ENCODE measurements at regions not wholly inside any gene's neighbourhood (a gene's known extent, or its start where the extent isn't known, plus 50 kb on each side); places are given as distances from the start of the nearest gene placed in this dataset.

DNA sequence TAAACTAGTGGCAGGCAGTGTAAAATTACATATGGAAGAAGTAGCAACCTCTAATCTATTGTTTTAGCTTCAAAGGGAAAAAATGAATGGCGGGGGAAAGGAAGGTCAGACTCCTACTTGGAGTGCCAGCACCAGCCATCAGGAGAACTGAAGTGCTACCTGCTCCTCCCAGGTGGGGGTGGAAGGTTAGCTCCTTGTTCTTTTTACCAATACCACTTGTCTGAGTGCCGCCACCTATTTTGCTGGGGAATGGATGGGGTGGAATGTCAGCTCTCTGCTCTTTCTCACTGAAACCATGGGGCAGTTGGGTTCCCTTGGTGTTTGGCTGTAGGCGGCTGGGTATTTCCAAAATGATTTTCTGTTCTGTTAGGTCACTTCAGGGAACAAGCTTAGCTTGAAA lies 428.7 kb upstream of the EPHA3 start:
- no peak for TF ChIP-seq POLR2A (IDR thresholded peaks at IDR 0.05)
- TF ChIP-seq, protein P1, sequence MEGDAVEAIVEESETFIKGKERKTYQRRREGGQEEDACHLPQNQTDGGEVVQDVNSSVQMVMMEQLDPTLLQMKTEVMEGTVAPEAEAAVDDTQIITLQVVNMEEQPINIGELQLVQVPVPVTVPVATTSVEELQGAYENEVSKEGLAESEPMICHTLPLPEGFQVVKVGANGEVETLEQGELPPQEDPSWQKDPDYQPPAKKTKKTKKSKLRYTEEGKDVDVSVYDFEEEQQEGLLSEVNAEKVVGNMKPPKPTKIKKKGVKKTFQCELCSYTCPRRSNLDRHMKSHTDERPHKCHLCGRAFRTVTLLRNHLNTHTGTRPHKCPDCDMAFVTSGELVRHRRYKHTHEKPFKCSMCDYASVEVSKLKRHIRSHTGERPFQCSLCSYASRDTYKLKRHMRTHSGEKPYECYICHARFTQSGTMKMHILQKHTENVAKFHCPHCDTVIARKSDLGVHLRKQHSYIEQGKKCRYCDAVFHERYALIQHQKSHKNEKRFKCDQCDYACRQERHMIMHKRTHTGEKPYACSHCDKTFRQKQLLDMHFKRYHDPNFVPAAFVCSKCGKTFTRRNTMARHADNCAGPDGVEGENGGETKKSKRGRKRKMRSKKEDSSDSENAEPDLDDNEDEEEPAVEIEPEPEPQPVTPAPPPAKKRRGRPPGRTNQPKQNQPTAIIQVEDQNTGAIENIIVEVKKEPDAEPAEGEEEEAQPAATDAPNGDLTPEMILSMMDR (IDR thresholded peaks at IDR 0.05), result no peak
- Histone ChIP-seq H3K9me3 (no peaks in the 10 kb centered on the region), H3K4me1 (no peaks in the 10 kb centered on the region), H3K27me3 (no peaks in the 10 kb centered on the region), H3K27ac (no peak overlapping the region), H3K4me3 (no peak overlapping the region), H3K36me3 (no peaks in the 10 kb centered on the region)
- intact Hi-C loops (cut with DNase I; ENCODE audit: low total_unique reads), result no loop called here
- no peak for DNase-seq

DNA sequence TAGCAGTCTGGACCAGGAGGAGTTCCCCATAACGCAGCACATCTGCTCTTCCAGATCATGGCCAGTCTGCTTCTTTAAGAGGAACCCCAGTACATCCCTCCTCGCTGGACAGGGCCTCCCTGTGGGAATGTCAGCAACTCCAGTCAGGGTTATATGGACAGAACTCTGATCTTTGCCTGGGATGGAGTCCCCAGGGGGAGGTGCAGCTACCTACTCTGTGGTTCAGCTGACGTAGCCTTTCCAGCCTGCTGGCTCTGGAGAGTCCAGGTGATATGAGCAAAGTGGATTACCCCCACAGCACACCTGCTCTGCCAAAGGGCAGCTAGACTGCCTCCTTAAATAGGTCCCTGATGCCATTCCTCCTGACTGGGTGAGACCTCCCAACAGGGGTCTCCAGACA lies 417.1 kb upstream of the EPHA3 start:
- Histone ChIP-seq H3K27ac (no peak overlapping the region), H3K27me3 (no peaks in the 10 kb centered on the region), H3K4me3 (no peak overlapping the region), H3K4me1 (no peaks in the 10 kb centered on the region), H3K36me3 (no peaks in the 10 kb centered on the region), H3K9me3 (no peaks in the 10 kb centered on the region)
- intact Hi-C loops (cut with DNase I; ENCODE audit: low total_unique reads), result no loop called here
- no peak for DNase-seq
- TF ChIP-seq, protein P1 (IDR thresholded peaks at IDR 0.05), result no peak
- TF ChIP-seq POLR2A (IDR thresholded peaks at IDR 0.05), result no peak

DNA sequence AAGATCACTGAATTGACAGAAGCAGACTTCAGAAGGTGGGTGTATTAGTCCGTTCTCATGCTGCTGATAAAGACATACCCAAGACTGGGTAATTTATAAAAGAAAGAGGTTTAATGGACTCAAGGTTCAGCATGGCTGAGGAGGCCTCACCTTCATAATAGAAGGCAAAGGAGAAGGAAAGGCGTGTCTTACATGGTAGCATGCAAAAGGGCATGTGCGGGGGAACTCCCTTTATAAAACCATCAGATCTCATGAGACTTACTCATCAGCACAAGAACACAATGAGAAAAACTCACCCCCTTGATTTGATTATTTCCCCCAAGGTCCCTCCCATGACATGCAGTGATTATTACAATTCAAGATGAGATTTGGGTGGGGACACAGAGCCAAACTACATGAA lies 416.3 kb upstream of the EPHA3 start:
- Histone ChIP-seq H3K4me1 (no peaks in the 10 kb centered on the region), H3K27ac (no peak overlapping the region), H3K4me3 (no peak overlapping the region), H3K9me3 (no peaks in the 10 kb centered on the region), H3K36me3 (no peaks in the 10 kb centered on the region), H3K27me3 (no peaks in the 10 kb centered on the region)
- intact Hi-C loops (cut with DNase I; ENCODE audit: low total_unique reads), result no loop called here
- no peak for DNase-seq
- TF ChIP-seq, protein P1 (IDR thresholded peaks at IDR 0.05), result no peak
- no peak for TF ChIP-seq POLR2A (IDR thresholded peaks at IDR 0.05)

DNA sequence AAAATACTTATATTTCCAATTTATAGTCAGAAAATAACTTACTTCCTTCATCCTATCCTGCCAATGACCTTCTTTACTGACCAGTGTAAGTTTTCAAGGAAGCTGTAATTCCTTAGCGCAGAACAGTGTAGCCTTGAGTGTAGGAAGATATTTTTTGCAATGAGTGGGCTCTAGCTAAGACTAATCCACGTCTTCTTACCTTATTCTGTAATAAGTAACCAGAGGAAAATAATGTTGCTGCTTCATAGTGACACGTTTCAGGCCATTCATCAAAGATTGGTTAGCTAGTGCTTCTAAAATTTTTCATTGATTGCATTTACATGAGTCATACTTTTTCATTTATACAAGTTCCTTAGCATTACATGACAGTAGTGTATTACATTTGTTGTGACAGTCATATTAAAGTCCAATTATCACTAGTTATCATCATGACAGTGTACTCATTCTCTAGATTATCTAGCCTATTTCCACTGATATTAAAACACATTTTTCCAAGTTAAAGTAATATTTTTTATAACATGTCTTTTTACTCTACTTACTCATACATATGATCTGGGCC lies 403.8 kb upstream of the EPHA3 start:
- DNase-seq, result no peak
- H3K4me1 ChIP-seq, result no peaks in the 10 kb centered on the region

DNA sequence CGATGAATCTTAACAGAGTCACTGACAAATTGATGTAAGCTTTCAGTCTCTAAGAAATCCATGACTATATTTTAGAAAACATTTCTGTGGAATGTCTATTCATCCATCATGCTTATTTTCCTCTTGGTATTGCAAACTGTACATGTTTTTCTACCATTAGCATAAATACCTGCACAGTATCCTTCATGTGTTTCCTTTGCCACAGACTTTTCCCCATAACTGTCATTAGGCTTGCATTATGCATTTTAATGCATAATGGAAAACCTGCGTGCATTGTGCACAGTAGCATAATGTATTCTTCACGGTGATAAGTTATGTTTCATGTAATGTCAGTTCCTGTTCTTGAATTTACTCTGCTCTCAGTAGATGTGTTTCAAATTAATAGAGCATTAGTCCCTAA lies 403.1 kb upstream of the EPHA3 start:
- Histone ChIP-seq H3K27ac (no peak overlapping the region), H3K36me3 (no peaks in the 10 kb centered on the region), H3K27me3 (no peaks in the 10 kb centered on the region), H3K4me3 (no peak overlapping the region), H3K4me1 (no peaks in the 10 kb centered on the region), H3K9me3 (no peaks in the 10 kb centered on the region)
- TF ChIP-seq, protein P1 (IDR thresholded peaks at IDR 0.05), result no peak
- no peak for TF ChIP-seq POLR2A (IDR thresholded peaks at IDR 0.05)
- no peak for DNase-seq
- intact Hi-C loops (cut with DNase I; ENCODE audit: low total_unique reads), result no loop called here

More for the DNA sequence above, 403.8 kb upstream of the EPHA3 start:
- Histone ChIP-seq H3K27ac (no peak overlapping the region), H3K9me3 (no peaks in the 10 kb centered on the region), H3K27me3 (no peaks in the 10 kb centered on the region), H3K36me3 (no peaks in the 10 kb centered on the region), H3K4me3 (no peak overlapping the region)
- intact Hi-C loops (cut with DNase I; ENCODE audit: low total_unique reads), result no loop called here
- TF ChIP-seq, protein P1 (IDR thresholded peaks at IDR 0.05), result no peak
- no peak for TF ChIP-seq POLR2A (IDR thresholded peaks at IDR 0.05)

Data from uterus (tissue), 3 donors.